MCF 10A (cell line): ENCODE measurements at regions not wholly inside any gene's neighbourhood (a gene's known extent, or its start where the extent isn't known, plus 50 kb on each side); places are given as distances from the start of the nearest gene placed in this dataset.

ENCODE experiments used
- BruUV-seq: library from RNA; stranded (reverse); fragments of 400-500 nt; replicated peaks from 2 replicates; lab custom pipeline; 2021; lab: Mats Ljungman, UMichigan
- CTCF ChIA-PET: fragments of 300-600 bp; sonication (Branson Sonifier 250); formaldehyde crosslinking; extraction: SDS; loops from one replicate; lab custom pipeline; 2021; ENCODE audit warnings: antibody characterized with exemption, inconsistent platforms; lab: Yijun Ruan, JAX
- POLR2A ChIA-PET: fragments of 300-600, 350-650 bp; sonication (Branson Sonifier 250); formaldehyde crosslinking; extraction: SDS; loops from one replicate; lab custom pipeline; 2020; ENCODE audit warnings: antibody characterized with exemption, inconsistent platforms; lab: Yijun Ruan, JAX
- DNase-seq: peaks from one replicate; pipeline ENCODE4 v3.0.0-alpha.2; 2018; ENCODE audit not compliant: unreplicated experiment
- H3K27ac Mint-ChIP-seq: one replicate; pipeline ENCODE4 v1.8.0; 2022; ENCODE audit warnings: mild to moderate bottlenecking, low read depth, mixed read lengths; ENCODE audit not compliant: unreplicated experiment
- H3K27me3 Mint-ChIP-seq: one replicate; pipeline ENCODE4 v1.8.0; 2022; ENCODE audit warnings: mixed read lengths; ENCODE audit not compliant: insufficient read depth, unreplicated experiment
- H3K36me3 Mint-ChIP-seq: one replicate; pipeline ENCODE4 v1.8.0; 2022; ENCODE audit warnings: mild to moderate bottlenecking, moderate library complexity, mixed read lengths; ENCODE audit not compliant: insufficient read depth, unreplicated experiment
- H3K4me1 Mint-ChIP-seq: one replicate; pipeline ENCODE4 v1.8.0; 2022; ENCODE audit warnings: mixed read lengths; ENCODE audit not compliant: insufficient read depth, unreplicated experiment
- H3K4me3 Mint-ChIP-seq: one replicate; pipeline ENCODE4 v1.8.0; 2022; ENCODE audit warnings: mild to moderate bottlenecking, moderate library complexity, mixed read lengths; ENCODE audit not compliant: unreplicated experiment
- H3K9me3 Mint-ChIP-seq: one replicate; pipeline ENCODE4 v1.8.0; 2022; ENCODE audit warnings: mixed read lengths; ENCODE audit not compliant: unreplicated experiment
- CTCF ChIP-seq: fragments of 200-600 bp; IDR thresholded peaks from one replicate; pipeline ENCODE4 v1.8.0; 2022; ENCODE audit warnings: antibody characterized with exemption, mild to moderate bottlenecking; ENCODE audit not compliant: unreplicated experiment
- intact Hi-C: fragments of 100-400 bp; cut with micrococcal nuclease; formaldehyde crosslinking; loops from 2 replicates; pipeline ENCODE4 v1.14.1; 2022

- Mint-ChIP-seq H3K9me3 (no peaks in the 10 kb centered on the region), H3K4me3 (no peak overlapping the region), H3K27ac (no peak overlapping the region), H3K36me3 (no peaks in the 10 kb centered on the region), H3K27me3 (no peaks in the 10 kb centered on the region), H3K4me1 (no peaks in the 10 kb centered on the region)
- no TSS peak for BruUV-seq
- ChIA-PET POLR2A (no interaction called here), CTCF (no interaction called here)
- TF ChIP-seq CTCF, result no peak
- intact Hi-C loops, result no loop called here
- DNase-seq, result no peak
Observed at GRCh38 chr4:60250657-60251056, 949.5 kb upstream of the ADGRL3 start.

GRCh38 chr4:60259781-60260180, 940.3 kb upstream of the ADGRL3 start:
- H3K27me3 Mint-ChIP-seq, result no peaks in the 10 kb centered on the region
- no peak for TF ChIP-seq CTCF
- ChIA-PET CTCF (no interaction called here), POLR2A (no interaction called here)
- no peak overlapping the region for H3K4me3 Mint-ChIP-seq
- H3K36me3 Mint-ChIP-seq, result no peaks in the 10 kb centered on the region
- no peak overlapping the region for H3K27ac Mint-ChIP-seq
- BruUV-seq, result no TSS peak
- H3K9me3 Mint-ChIP-seq, result no peaks in the 10 kb centered on the region
- no peaks in the 10 kb centered on the region for H3K4me1 Mint-ChIP-seq
- intact Hi-C loops, result no loop called here
- no peak for DNase-seq

- no peak for DNase-seq
- no TSS peak for BruUV-seq
Observed at GRCh38 chr4:60266505-60266904, 933.6 kb upstream of the ADGRL3 start.

GRCh38 chr4:60296386-60296785, 903.7 kb upstream of the ADGRL3 start:
- Mint-ChIP-seq H3K4me3 (no peak overlapping the region), H3K27ac (no peak overlapping the region)
- intact Hi-C loops, result no loop called here

More at GRCh38 chr4:60266505-60266904, 933.6 kb upstream of the ADGRL3 start:
- H3K27me3 Mint-ChIP-seq, result no peaks in the 10 kb centered on the region
- intact Hi-C loops, result no loop called here
- no peaks in the 10 kb centered on the region for H3K9me3 Mint-ChIP-seq
- no peak overlapping the region for H3K4me3 Mint-ChIP-seq
- H3K27ac Mint-ChIP-seq, result no peak overlapping the region
- H3K36me3 Mint-ChIP-seq, result no peaks in the 10 kb centered on the region
- ChIA-PET POLR2A (no interaction called here), CTCF (no interaction called here)
- no peak for TF ChIP-seq CTCF
- no peaks in the 10 kb centered on the region for H3K4me1 Mint-ChIP-seq

More at GRCh38 chr4:60296386-60296785, 903.7 kb upstream of the ADGRL3 start:
- ChIA-PET POLR2A (interaction anchor here (0.6 kb wide), 1 partner anchor 61 kb away, joined by 3 read pairs; no protein-coding TSS in a partner anchor), CTCF (interaction anchor here (0.6 kb wide), 1 partner anchor 1184 kb away, joined by 3 read pairs; no protein-coding TSS in a partner anchor)
- no TSS peak for BruUV-seq
- TF ChIP-seq CTCF, result no peak
- DNase-seq, result no peak
- no peaks in the 10 kb centered on the region for H3K4me1 Mint-ChIP-seq
- no peaks in the 10 kb centered on the region for H3K36me3 Mint-ChIP-seq
- peaks cover 5% of the 10 kb centered on the region for H3K9me3 Mint-ChIP-seq
- no peaks in the 10 kb centered on the region for H3K27me3 Mint-ChIP-seq
